Forelimb muscle (tissue), 1 donor: ENCODE measurements at regions not wholly inside any gene's neighbourhood (a gene's known extent, or its start where the extent isn't known, plus 50 kb on each side); places are given as distances from the start of the nearest gene placed in this dataset.

ENCODE experiments used
- DNase-seq: peaks from one replicate; pipeline ENCODE4 v3.0.0-alpha.2; 2013; ENCODE audit warnings: low read depth

DNA sequence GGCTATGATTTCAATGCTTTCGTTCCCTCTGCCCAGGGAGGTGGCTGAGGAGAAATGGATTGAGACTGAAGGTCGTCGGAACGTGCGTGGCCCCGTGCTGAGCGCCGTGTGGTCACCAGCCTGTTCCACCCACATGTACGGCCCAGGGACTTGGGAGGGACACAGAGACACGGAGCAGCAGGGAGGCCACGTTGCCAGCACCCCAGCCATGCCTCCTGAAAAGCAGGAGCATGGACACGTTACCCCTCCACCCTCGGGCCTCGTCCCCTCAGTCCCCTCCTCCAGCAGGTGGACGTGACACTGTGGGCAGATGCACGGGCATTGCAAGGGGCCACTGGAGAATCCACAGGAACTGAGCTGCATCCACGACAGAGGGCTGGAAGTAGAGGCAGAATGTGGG is 133.1 kb upstream of the CST7 start:
- DNase-seq: no peak

DNA sequence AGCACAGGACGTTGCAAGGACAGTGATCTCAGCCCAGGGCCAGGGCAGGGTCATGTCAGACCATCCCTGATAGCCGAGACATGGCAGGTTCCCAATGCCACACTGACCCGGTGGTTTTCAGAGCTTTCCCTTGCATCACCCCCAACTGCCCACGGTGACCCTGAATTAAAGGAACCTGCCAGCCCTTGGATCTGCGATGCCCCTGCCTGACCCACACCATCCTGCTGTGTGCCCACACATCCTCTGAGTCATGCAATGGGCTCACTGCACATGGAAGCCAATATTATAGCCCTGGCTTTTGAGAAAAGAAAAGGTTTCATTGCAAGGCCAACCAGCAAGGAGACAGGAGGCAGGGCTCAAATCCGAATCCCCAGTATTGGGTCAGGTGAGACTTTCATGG is 132.6 kb upstream of the CST7 start:
- DNase-seq: no peak

DNA sequence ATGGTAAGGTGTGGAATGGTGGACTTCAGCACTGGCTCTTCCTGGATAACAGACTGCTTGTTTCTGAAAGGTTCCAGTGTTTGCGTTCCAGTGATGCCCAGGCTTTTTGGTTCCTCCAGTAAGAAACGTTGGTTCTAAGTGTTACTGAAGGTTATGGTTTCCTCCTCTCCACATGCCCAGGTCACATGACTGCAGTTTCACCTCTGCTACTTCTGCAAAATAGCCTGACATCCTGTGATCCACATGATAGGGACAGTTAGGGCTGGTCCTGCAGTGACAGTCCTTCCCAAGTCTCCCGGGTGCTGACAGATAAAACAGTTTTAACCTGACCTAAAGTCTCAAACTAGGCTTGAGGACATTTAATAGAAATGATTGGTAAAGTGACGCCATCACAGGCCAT is 132.2 kb upstream of the CST7 start:
- DNase-seq: no peak

DNA sequence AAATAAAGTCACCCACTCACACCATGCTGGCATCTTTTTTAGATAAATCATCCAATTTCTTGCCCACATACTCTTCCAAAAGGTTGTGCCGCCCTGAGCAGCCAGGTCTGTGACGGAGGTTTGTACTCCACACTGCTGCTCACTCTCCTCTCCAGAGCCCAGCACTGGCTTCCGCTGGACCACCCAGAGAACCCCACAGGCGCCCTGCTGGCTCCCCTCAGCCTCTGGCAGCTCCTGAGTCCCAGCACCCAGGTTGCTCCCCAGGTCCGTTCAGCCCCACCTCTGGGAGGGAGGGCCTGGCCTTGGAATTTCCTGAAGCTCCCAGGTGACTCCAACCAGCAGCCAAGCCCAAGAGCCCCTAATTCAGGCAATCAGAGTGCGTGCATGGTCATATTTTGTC is 131.7 kb upstream of the CST7 start:
- no peak for DNase-seq

DNA sequence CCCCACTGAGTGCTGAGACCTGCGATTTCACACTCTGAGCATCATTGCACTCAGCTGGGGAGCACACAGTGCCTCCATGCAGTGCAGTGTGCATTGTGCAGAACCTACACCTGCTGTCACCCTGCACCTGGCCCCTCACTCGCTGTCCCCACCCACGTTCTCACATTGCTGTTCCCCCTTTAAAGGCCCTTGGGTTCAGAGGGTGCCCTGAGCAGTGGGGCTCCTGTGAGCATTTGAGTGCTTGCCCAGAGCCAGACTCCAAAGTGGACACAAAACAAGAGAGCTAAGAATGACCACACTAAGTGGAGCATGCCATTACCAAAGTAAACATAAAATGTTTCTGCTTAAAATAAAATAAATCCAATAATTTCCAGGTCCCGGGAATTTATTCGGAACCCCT is 131.0 kb upstream of the CST7 start:
- DNase-seq: no peak

DNA sequence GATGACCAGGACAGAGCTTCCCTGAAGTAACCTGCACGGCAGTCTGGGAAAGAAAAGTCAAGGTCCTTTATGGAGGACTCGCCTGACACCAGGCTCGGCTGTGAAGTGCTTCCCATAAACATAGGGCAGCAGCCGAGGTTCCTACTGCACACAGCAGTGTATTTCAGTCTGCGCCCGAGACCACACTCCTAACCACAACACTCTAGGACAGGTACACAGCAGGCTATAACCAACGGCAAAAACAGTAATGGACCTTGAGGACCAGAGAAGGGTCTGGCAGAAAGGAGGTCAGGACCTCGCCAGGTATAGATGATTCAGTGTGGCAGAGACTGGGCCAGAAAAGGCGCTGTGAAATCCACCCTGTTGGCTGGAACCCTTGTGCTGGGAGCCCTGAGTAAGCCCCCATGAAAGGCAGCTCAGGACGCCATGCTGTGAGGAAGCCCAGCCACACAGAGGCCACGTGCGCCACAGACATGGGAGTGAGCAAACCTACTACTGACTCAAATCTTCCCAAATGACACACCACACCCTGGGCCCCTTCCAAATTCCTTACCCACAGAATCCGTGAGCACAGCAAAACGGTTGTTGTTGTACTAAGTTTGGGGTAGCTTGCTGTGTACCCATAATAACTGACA is 129.6 kb upstream of the CST7 start:
- no peak for DNase-seq

DNA sequence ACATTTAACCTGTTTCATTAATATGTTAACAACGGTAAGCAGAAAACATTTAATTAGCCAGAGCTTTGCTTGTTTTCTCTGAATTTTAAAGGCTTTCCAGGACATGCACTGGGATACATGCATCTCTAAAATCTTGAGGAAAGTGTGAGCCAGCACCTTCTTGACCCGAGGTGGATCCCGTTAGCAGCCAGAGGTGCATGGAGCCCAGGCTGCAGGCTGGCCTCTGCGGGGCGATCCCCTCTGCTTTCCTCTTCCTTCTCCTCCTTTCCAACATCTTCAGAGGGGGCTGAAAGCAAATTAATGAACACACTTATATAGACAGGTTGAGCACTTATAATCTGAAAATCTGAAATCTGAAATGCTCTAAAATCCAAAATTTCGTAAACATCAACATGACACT is 128.7 kb upstream of the CST7 start:
- DNase-seq: no peak

DNA sequence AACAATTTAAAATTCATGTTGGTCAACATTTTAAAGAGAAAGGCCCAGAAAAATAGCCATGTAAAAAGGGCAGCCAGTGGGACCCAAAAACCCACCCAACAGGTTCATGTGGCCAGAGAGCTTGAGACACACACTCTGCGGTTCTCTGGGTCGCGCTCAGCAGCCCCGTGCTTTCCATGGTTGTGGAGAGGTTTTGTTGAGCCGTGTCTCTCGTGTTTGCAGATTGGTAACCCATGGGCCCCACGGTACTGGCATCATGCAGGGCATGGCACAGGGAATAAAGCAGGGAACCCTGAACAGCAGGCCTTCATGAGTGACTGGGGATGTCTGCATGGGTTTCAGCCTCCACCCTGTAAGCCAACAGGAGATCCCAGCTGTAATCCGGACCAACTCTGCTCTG is 127.7 kb upstream of the CST7 start:
- no peak for DNase-seq

DNA sequence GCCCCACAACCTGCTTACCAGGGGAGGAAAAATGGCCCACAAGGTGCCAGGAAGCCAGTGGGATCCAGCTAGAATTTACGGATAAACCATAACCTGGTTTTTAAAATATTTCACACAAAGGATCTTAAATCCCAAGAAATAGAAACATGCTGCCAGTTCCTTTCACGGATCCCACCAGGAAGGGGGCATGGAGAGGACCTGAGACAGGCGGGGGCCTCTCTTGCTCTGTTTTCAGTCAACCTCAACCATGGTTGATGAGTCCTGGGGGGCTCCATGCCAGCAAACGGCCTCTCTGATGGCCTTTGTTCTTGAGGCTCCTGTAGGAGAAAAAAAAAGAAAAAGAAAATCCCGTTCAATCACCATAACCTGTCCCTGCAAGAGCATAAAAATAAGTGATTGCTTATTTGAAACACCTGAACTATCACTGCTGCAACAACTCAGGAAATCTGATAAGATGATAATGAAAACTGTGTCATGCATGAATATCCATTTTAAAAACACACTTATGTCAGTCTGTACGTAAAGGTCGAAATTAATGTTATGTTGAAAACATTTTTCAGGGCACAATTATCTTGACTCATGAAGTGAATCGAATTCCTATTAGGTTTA is 125.8 kb upstream of the CST7 start:
- no peak for DNase-seq

DNA sequence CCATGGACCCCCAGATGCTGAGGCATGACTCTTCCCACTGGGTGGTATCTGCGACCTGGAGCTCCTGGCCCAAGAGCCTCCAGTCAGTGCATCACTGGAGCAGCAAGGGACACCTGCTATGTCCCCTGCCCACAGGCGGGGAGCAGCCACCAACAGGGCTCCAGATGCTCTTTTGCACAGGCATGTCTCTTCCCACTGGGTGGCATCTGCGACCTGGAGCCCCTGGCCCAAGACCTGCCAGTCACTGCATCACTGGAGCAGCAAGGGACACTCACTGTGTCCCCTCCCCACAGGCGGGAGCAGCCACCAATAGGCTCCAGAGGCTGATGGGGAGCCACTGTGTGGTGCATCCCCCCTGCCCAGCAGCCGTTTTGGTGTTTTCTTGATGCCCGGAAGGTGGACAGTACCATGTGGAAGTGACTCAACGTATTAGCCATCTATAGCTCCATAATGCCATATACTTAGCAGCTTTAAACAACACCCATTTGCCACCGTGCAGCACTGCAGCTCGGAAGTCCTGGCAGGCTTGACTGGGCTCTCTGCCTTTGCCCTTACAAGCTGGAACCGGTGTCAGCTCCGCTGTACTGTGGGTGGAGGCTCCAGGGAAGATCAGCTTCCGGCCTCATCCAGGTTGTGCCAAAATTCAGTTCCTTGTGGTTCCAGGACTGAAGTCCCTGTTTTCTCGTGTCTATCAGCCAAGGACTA is 124.9 kb upstream of the CST7 start:
- DNase-seq: no peak

DNA sequence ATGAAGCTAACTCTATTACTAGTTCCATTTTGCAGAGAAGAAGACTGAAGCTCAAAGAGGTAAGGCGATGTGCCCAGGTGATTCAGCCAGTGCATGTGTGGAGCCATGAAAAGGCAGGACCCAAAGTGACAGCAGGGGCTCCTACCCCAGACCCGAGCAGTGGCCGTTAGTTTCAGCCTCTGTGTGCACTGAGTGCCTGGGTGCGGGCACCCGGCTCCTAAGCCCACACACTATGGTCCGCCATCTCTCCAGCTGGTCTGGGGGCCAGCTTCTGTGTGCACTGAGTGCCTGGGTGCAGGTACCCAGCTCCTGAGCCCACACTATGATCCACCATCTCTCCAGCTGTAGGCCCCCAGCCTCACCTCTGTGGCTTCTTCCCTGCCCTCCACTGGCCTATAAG is 123.5 kb upstream of the CST7 start:
- no peak for DNase-seq

DNA sequence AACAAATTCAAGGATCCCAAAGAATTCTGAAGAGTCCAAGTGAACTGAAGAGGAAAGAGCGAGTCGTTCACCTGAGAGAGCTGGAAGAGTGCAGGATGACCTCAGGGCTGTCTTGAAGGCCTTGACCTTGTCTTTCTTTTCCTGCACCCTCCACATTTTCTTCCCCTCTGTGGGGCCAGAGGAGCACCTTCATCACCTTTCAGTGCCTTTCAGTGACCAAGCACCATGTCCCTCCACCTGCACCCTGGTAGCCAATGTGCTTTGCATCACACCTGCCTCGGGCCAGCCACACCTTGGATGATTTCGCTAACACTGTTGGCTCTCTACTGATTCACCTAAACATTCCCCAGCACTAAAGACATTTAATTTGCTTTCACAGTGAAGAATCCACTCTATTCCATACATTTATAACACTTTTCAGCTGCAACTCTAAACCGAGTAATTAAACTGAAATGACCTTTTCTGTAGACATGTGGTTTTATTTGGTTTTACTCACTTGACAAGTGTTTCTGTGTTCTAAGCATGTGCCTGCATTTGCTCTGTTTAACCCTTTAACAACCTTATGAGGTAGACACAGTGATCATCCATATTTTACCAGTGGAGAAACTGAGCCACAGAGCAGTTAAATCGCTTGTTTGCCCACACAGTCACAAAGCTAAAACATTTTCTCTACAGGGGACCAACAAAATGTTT is 121.3 kb upstream of the CST7 start:
- DNase-seq: no peak

DNA sequence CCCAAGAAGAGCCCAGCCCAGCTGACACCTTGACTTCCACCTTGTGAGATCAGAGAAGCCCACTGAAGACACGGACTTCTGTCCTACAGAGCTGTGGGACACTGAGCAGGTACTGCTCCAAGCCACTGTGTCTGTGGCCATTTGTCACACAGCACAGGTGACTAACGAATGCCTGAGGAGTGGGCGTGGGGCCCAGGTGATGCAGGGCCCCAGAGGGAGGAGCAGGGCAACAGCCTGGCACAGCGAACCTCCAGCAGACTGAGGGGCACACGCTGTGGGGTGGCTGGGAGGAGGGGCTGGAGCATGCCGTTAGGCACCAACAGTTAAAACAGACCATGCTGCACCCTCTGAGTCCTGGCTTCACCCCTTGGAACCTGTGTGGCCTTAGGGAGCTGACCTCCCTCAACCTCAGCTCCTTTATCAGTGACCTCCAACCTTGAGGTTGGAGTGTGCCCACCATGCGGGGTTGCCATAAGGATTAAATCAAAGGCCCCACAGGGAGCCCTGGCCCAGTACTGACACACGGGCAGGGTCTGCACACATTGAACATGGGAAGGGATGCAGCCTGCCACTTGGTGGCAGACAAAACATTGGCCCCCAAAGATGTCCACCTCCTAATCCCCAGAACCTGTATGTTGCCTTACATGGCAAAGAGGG is 119.9 kb upstream of the CST7 start:
- no peak for DNase-seq

DNA sequence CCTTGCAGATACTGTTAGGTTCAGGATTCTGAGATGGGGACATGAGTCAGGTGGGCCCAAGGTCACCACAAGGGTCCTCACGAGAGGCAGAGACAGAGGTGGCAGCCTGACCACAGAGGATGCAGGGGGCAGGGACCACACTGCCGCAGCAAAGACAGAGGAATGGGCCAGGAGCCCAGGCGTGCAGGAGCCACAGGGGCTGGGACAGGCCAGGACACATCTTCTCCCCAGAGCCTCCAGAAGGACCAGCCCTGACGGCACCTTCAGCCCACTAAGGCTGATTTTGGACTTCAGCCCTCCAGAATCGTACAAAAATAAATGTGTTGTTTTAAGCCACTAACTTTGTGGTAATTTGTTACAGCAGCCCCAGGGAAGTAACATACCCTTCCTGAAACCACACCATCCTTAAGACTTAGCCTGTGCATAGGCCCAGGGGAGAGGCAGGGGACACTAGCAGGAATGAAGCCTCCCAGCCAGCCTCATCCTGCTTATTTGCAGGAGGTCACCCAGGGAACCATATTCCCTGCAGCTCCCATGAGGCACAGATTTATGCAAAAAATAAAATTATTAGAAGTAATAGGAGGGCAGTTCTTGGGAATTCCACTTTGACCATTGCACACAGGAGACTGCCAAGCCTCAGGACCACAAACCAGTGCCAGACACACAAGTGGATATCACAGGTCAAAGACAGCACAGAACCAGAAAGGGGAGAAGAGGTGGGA is 119.3 kb upstream of the CST7 start:
- DNase-seq: no peak

DNA sequence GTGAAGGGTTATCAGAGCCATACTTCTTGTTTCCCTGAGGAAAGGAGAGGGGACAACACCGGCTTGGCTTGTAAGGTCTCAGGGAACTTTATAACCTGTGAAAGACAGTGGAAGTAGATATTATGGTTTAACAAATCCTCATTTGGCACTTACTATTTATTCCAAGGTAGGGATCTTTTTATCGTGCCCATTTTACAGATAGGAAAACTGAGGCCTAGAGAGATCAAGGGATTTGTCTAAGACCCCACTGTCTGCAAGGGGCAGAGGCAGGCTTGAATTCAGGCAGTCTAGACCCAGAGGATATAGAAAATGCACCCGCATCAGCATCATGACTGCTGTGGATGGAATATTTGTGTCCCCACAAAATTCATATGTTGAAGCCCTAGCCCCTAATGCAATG is 118.4 kb upstream of the CST7 start:
- DNase-seq: no peak

DNA sequence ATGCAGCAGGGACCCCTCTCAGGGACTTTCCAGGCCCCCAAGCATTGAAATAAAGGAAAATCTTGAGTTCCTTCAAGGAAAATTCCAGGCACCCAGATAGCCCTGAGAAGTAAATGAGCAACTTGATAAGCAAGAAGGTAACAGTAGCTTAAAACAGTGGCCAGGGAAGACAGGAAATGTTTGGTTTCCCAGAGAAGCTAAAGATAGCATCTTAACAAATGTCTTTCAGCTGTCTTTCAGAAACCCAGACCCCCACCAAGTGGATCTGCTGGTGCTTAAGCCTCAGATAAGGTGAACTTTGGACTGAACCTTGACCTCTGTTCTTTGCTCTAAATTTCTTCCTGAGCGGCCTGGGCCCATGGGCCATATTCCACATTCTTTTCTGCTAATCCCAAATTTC is 117.8 kb upstream of the CST7 start:
- no peak for DNase-seq

DNA sequence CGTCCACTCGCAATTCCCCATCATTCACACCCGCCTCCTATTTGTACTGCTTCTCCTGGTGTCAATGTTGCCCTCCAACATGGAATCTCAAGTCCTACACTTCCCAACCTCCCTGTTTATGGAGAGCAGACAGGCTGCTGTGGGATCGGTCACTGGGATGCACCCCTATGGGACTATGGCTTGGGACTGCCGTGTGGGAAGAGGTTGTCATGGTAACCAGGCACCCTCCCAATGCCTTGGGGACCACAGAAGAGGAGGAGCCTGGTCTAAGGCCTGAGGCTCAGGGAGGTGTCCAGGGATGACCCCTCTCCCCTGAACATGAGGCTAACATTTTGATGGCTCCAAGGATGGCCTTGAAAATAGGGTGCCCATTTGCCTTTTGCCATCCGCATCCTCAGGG is 116.6 kb upstream of the CST7 start:
- no peak for DNase-seq

DNA sequence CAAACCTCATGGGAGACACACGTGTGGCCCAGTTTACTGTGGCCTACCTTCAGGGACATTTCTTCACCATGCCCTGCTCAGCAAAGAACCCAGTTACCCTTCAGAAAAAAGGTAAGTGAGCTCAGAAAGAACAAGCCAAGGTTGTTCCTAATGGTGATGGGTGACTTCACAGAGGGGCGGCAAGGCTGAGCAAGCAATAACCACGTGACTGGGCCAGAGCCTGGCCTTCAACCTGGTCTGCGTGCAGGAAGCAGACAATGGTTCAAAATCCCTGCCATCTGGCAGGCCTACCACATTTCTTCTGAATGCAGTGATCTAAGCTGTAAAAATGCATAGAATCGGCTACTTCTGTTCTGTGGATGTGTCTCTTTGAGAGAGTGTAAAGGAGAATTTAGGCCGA is 115.5 kb upstream of the CST7 start:
- DNase-seq: no peak

DNA sequence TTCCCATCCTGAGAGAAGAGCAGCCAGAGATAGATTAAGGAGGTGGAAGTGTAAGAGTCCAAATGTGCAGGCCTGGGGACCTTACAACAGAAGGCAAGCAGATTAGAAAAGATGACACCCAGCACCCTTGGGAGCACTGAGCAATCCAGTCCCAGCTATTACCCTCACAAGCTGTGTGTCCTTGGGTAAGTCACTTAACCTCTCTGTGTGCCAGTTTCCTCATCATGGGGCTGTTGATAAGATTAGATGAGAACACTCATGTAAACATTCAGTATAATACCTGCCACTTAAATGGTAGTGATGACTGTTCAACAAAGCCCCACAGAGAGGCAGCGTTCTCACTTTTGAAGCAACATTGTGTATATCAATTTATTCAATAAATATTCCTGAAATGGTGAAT is 114.8 kb upstream of the CST7 start:
- no peak for DNase-seq

DNA sequence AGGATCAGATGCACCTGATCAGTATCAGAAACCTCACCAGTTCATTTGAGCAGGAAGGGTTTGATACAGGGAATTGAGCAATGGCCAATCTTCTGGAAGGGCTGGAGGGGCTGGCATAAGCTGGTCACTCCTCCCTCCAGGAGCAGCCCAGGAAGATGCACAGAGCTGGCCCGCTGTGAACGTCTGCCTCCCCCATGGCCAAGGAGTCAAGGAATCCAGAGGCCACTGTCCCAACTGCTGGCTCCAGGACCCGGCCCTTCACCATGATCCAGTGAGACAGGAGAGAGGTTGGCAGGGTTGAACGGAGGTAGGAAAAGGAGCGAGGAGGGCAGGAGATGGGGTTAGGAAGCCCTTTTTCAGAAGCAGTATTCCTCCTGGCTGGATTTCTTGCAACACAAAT is 113.9 kb upstream of the CST7 start:
- no peak for DNase-seq

DNA sequence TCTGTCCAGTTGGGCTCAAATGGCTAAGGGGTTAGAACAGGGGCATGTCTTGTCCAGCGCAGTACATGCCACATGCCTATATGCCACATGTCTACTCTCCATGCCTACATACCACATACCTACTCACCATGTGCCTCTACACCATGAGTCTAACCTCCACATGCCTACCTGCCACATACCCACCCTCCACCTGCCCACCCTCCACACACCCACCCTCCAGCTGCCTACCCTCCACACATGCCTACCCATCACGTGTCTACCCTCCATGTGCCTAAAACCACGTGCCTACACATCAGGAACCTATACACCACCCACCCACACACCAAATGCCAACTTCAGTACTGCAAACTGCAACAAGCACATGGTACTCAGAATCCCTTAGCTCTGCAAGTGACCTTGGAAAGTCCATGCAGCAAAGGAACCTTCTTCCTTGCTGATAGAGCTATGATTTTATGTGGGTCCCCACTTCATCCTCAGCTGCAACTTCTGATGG is 113.0 kb upstream of the CST7 start:
- DNase-seq: no peak
